IPS-NIHi7 (cell line): ENCODE measurements at regions not wholly inside any gene's neighbourhood (a gene's known extent, or its start where the extent isn't known, plus 50 kb on each side); places are given as distances from the start of the nearest gene placed in this dataset.
"Not testable (repeated sequence)": the region's sequence is repeated elsewhere in the genome, so short reads cannot be mapped to it uniquely, and the experiment has no call there.

ENCODE experiments used
- DNase-seq: peaks from one replicate; pipeline ENCODE4 v3.0.0; 2012; ENCODE audit warnings: mixed read lengths; ENCODE audit errors: extremely low spot score

DNA sequence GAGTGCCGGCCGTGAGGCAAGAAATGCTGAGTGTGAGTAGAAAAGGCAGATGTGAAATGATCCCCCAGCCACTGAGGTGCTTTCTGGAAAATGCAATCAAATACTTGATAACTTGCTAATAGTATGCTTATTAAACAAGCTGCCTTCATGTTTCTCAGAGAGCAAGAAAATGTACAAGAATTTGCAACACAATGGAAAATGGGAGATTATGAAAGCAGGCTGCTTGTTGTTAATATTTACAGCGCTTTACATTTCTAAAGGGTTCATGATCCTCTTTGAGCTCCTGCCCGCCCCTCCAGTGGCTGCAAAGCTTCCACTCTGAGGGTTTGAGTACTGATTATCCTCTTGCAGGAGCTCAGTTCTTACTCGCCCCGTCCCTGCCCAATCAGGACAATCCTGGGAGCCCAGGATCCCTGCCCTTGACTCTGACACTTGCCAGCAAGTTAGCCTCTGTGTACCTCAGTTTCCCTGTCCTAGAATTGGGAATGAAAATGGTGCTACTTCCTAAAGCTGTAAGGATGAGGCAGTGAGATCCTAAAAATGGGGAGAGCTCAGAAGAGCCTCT is 645.1 kb downstream of the TBC1D22A start:
- no peak for DNase-seq

DNA sequence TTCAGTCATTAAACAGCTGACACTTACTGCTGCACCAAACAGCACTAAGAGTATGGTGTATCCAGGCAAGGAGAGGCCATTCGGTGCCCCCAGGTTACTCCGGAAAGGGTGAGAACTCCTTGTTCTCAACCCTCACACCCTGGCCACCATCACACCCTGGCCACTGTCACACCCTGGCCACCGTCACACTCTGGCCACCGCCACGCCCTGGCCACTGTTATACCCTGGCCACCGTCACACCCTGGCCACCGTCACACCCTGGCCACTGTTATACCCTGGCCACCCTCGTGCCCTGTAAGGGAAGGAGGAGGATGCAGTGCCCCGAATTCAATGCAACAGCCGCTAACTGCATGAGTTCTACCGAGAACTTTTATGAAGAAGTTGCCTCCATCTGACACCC is 644.4 kb downstream of the TBC1D22A start:
- no peak for DNase-seq

DNA sequence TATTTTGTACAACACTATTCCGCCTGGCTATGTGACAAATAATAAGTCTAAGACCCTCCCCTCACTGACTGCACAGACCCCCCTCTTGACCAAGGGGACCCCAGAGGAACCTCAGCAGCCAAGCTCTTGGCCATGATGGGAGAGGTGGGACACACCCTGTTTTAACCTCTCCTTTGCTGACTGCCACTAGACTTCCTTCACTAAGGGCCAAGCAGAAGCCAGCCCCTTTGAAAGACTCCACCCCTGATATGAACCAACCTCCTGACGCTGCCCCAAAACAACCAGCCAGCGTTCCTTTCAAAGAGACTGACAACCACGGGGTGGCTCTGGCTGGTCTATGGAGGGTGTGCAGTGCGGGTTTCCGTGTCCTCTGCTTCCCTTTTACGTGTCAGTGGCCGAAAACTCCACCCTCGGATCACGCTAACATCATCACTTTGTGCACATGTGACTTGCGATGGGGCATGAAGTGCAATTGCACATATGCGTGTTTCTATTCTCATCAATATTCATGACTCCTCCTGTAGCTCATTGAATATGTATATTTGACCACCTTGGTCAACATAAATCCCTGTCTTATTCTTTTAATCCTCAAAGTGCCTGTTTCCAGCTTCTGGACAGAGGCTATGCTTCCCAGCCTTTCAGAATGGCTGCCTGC is 643.9 kb downstream of the TBC1D22A start:
- no peak for DNase-seq

DNA sequence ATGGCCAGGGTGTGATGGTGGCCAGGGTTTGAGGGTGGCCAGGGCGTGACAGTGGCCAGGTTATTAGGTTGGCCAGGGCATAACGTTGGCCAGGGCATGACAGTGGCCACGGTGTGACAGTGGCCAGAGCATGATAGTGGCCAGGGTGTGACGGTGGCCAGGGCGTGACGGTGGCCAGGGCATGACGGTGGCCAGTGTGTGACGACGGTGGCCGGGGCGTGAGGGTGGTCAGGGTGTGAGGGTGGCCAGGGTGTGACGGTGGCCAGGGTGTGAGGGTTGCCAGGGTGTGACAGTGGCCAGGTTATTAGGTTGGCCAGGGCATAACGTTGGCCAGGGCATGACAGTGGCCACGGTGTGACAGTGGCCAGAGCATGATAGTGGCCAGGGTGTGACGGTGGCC is 642.8 kb downstream of the TBC1D22A start:
- DNase-seq, result not testable (repeated sequence)

DNA sequence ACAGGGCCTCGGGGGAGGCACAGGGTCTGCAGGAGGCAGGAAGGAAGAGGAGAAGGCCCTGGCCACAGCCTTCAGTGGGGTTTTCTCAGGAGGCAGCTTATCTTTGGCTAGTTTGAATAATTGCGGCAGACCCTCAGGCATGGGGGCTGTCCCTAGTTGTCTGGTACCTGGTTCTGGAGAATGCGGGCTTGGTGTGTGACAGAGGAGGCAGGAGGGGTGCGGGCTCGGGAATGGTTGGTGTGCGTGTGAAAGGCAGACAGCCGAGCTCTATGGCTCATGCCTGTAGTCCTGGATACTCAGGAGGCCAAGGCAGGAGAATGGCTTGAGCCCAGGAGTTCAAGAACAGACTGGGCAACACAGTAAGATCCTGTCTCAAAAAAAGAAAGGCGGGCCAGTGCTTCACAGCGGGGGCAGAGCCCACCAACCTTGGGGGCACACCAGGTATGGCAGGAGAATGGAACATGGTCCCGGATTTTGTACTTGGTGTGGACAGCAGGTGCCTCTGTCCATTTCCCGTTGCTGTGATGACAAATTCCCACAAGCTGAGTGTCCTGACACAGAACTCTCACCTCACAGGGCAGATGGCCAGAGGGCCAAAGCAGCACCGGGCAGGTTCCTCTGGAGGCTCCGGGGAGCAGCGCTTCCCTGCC is 640.6 kb downstream of the TBC1D22A start:
- no peak for DNase-seq

DNA sequence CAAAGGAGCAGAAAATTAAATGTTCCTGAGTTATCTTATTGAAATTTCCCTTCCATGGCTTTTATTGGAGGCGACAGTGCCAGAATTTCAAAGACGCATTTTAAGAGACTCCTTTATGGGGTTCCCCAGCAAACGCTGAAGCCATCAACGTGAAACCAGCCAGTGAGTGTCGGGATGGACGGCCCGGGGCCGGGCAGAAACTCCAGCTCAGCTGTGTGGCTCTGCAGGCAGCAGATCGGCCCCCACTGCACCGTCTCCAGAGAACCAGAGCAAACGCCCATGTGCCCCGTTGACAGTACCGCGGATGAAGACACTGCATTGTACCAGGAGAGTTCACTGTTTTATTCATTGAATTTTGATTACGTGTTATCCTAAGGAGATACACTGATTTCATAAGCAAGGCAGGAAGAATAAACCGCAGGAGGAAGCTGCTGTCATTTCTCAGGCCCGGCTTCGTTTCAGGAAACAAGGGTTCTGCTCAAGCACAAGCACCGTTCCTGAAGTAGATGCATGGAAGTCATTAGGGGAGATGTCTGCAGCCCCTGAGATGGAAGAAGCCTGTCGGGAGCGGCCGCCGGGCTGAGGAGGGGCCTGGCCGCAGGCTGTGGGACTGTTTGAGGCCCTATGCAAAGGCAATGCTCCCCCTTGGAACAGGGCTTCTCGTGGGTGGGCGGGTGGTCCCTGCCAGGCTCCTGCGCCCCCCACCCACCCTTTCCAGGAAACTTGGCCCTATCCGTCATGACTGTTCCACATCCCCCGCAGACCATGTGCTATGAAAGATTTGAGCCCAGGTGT is 639.7 kb downstream of the TBC1D22A start:
- no peak for DNase-seq

DNA sequence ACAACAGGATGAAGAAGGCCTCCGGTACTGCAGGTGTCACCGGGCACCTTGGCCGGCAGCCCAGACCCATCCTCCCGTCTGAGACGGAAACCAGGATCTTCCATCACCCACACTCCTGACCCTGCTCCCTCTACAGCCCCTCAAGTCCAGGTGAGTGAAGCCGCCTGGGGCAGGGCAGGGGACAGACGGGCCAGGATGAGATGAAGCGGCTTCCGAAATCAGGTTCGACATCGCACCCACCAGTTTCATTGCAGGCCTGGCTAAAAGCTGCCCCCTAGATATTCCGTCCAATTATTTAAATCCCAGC is 639.1 kb downstream of the TBC1D22A start:
- no peak for DNase-seq

DNA sequence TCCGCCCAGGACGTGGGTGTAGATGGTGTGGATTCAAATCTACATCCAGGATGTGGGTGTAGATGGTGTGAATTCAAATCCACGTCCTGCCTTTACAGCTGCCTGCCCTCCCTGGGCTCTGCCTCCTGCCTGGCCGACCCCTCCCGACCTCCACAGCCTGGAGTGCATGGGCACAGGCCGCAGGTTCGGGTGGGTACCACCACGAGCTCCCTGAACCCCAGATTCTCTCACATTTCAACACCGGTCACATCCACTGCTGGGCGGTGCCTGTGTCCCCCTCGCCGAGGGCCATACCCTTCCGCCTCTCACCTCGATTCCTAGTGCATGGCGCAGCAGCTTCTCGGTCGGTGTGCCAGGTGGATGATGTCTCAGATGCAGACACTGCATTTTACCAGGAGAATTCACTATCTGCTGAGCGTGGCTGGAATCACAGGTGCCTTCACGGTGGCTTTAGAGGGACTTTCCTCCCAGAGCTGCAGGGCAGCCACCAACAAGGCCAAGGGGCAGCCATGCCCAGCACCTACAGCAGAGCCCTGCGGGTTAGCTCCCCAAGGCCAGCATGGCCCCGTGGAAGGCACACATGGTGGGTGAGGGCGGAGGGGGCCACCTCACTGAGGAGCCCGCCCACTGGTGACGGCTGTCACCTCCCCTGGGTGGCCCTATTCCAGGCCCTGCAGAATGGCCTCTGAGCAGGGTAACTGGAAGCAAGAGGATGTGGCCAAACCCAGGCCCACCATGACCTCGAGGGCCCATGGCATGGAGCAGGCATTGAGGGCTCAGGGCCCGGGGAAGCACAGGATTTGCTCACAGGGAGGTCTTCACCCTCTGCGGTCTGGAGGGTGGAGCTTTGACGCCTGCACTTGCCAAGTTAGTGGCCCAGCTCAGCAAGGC is 638.5 kb downstream of the TBC1D22A start:
- no peak for DNase-seq

DNA sequence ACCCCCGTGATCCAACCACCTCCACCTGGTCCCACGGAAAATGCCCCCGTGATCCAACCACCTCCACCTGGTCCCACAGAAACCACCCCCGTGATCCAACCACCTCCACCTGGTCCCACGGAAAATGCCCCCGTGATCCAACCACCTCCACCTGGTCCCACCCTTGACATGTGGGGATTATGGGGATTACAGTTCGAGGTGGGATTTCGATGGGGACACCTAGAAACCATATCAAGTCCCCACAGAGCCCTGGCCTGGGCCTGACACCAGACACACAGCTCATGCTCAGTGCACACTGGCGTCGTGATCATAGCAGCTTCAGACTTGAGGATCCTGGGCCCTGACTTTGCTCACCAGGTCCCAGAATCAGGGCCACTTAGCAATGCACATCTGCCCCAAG is 637.7 kb downstream of the TBC1D22A start:
- not testable (repeated sequence) for DNase-seq

DNA sequence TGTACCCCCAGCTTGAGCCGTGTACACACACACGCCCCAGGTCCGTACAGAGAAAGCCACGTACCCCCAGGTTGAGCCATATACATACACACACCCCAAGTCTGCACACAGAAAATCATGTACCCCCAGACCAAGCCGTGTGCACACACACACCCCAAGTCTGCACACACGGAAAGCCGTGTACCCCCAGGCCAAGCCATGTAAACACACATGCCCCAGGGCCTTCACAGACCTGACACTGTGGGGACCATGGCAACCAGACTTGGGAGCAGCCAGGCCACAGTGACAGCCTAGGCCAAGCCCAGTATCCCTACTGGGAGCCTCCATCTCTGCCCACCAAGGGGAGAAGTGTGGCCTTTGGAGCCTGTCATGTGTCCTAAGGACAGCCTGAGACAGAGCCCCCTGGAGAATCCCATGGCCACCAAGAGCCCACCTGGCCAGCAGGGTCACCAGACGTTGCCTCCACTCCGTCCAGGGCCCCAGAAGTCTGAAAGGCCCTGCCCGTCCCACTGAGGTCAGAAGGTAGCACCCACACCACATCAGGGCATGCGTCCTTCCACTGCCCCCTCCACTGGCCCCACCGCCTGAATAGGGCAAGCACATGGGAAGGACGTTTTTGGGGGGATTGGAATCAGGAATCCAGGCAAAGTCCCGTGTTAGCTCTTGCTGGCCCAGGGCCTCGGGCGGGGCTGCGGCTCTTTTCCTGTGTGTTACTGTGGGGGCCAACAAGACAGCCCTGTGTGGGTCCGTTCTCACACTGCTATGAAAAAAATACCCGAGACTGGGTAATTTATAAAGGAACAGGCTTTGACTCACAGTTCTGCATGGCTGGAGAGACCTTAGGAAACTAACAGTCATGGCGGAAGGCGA is 636.7 kb downstream of the TBC1D22A start:
- no peak for DNase-seq

DNA sequence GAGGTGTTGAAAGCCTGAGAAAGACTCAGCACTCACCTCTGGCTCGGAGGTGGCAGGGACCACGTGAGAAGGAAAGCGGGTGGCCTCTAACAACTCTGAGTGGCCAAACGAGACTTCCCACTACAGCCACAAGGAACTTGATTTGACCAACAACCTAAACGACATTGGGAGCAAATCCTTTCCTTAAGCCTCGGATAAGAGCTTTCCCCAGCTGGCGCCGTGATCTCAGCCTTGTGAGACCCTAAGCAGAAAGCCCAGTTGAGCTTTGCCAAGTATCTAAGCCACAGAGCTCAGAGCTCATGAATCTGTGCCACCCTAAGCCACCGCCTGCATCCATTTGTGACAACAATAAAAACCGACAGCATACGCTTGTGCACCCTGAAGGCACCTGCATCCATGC is 636.0 kb downstream of the TBC1D22A start:
- no peak for DNase-seq

DNA sequence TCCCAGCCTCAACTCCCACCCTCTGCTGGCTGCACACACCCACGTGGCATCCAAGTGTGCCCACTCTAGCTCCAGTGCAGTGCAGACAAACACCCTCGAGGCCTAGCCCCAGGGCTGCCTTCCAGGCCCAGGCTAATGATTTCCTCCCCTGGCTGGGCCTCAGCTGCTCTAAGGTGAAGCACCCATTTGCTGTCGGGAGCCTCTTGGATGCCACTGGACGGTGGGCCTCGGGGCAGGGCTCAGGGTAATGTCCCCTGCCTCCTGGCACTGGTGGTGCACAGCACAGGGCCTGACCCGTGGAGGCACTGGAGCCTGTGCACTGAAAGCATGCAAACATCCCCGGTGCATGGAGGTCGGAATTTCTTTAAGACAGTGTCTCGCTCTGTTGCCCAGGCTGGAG is 635.2 kb downstream of the TBC1D22A start:
- DNase-seq, result no peak

DNA sequence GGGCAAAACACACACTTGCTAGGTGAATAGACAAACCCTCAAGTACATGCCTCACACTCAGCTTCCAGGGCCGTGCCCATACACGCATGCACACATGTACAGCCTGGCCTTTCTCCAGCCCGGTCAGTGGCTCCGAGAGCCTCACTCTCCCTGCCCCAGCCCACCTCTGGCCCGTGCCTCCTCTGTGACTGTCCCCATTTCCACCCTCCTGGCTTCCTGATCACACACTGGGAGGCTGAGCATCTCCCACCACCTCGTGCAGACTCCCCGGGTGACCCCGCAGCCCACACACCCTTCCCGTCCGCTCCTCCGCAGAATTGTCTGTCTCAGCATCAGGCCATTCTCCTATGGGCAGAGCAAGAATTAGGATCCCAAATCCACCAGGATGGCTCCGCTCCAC is 634.1 kb downstream of the TBC1D22A start:
- no peak for DNase-seq

DNA sequence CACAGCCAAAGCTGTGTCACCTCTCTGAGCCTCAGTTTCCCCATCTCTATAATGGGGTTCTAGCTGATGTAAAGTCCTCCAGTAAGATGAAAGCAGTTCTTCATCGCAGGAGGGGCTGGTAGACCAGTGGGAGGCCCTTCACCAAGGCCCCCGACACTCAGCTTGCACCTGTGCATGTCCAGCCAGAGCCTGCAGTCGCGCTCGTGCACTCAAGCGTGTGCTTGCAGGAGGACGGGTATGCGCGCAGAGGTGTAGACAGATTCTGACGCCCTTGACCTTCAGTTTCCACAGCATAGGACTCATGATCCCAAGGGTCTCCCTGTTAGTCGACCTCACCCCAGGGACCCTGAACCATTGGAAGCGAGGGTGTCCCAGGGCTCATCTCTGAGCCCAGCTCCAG is 633.7 kb downstream of the TBC1D22A start:
- no peak for DNase-seq

DNA sequence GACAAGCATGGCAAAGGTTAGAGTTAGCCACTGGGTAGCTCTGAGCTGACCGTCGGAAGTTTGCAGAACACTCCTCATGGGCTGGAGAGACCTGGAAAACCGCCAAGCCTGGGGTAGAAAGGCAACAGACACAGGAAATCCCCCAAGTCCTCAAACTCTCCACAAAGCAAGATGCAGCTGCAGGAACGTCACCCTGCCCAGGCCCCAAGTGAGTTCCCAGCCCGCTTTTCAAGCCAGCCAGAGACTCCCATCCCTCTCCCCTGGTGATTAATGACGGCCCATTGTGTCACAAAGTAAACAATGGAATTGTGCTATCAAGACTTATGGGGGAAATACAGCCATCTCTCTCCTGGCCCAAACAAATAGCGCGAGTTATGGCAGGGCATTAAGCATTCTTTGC is 633.0 kb downstream of the TBC1D22A start:
- DNase-seq, result no peak

DNA sequence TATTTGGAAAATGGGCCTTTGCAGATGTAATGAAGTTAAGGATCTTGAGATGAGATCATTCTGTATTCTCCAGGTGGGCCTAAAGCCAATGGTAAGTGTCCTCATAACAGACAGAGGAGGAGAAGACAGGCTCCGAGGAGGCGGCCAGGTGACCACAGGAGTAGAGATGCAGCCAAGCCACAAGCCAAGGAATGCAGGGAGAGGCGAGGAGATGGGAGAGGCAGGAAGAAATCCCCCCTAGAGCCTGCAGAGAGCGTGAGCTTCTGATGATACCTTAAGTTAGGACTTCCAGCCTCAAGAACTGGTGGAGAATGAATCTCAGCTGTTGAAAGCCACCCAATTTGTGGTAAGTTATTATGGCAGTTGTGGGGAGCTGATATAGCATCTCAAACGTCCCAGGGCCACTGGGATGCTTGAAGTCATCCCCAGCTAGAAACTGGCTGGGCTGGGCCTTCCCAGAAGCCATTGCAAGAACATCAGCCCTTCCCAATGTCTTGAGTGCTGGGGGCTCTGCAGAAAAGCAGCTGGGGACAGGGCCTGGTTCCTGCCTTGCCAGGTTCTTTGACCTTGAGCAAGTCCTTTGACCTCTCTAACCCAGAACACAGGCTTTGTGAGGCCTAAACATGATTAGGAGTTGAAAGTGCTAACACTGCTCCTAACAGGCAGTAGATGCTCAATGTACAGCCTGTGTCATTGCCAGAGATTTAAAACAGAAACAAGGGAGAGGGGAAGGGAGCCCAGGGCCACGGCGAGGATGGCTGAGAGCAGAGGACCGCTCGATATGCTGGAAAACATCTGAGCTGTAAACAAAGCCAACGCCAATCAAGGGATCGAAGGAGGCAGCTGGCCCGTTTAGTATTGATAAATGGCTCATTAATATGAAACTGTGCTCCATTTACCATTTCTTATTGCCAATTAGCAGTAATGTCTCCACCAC is 632.3 kb downstream of the TBC1D22A start:
- DNase-seq, result no peak

DNA sequence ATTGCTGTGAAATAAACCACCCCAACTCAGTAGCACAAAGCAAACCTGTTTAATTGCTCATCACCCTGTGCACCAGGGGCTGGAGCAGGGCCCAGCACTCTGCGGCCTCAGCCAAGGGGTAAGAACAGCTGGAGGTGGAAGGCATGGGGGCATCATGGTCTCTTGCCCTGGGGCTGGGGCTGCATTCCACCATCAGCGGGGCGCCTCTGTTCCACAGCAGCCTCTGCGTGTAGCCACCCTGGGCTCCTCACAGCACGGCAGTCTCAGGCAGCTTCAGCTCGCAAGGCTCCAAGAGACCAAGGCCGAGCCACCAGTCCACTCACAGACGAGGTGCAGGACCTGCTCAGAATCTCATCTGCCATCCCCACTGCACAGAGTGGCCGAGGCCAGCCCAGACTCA is 630.7 kb downstream of the TBC1D22A start:
- DNase-seq, result no peak

DNA sequence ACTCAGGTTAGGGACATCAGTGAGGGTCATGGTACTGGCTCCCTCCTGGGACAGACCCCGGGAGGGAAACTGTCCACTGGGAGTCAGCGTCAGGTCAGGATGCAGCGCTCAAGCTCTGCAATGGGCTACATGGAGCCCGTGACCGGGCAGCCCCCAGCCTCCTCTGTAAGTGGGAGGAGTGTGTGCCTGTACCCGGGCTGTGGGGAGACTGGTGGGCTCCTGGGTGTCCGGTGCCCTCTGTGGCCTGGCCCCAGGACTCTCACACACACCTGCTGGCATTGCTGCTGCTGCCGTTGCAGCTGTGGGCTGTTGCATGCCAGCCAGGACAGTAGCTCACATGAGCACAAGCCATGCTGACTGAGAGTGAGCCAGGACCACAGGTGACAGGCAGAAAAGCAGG is 630.3 kb downstream of the TBC1D22A start:
- no peak for DNase-seq

DNA sequence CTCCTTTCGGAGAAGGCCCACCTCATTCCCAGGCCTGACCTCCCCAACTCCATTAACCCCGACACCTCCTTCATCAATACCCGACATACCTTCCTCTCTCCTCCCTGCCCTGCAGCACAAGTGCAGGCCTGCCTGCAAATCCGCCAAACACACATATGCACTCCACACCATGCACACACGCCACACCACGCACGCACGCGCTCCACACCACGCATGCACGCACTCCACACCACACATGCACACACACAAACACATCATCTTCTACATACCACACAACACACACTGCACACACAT is 629.6 kb downstream of the TBC1D22A start:
- no peak for DNase-seq
